Ascending aorta (tissue), 2 donors: ENCODE measurements at regions not wholly inside any gene's neighbourhood (a gene's known extent, or its start where the extent isn't known, plus 50 kb on each side); places are given as distances from the start of the nearest gene placed in this dataset.

Source experiments
- DNase-seq, 2 donors: peaks; one replicate each; pipeline ENCODE4 v3.0.0-alpha.2; 2019; ENCODE audit warnings: low spot score in 2 of 2
- H3K27ac ChIP-seq, 2 donors: fragments of 200-600 bp; sonication (generic); one replicate each; pipeline ENCODE4 v1.5.1; 2016 to 2017; ENCODE audit warnings: mild to moderate bottlenecking in 1 of 2
- H3K27me3 ChIP-seq: fragments of 200-600 bp; sonication (generic); one replicate; pipeline ENCODE4 v1.5.1; 2017
- H3K36me3 ChIP-seq, 2 donors: fragments of 200-600 bp; sonication (generic); one replicate each; pipeline ENCODE4 v1.5.1; 2016
- H3K4me1 ChIP-seq, 2 donors: fragments of 200-600 bp; sonication (generic); one replicate each; pipeline ENCODE4 v1.5.1; 2016 to 2017; ENCODE audit warnings: mild to moderate bottlenecking in 1 of 2
- H3K4me3 ChIP-seq, 2 donors: fragments of 200-600 bp; sonication (generic); one replicate each; pipeline ENCODE4 v1.5.1; 2016 to 2017; ENCODE audit warnings: mild to moderate bottlenecking in 1 of 2
- H3K9me3 ChIP-seq, 2 donors: fragments of 200-600 bp; sonication (generic); one replicate each; pipeline ENCODE4 v1.5.1; 2016
- intact Hi-C: fragments of 100-400 bp; cut with DNase I; formaldehyde crosslinking; loops from one replicate; pipeline ENCODE4 v1.15.1; 2023
- TF ChIP-seq, protein P1 (sequence below), 3 experiments: fragments of 200-600 bp in 2 of 3; fragments of 450-650 bp in 1 of 3; sonication (generic) in 2 of 3; IDR thresholded peaks; one replicate each; pipeline ENCODE4 v1.5.1; 2016 to 2019; ENCODE audit warnings: antibody characterized with exemption in 3 of 3, mild to moderate bottlenecking in 1 of 3, moderate library complexity in 1 of 3

DNA sequence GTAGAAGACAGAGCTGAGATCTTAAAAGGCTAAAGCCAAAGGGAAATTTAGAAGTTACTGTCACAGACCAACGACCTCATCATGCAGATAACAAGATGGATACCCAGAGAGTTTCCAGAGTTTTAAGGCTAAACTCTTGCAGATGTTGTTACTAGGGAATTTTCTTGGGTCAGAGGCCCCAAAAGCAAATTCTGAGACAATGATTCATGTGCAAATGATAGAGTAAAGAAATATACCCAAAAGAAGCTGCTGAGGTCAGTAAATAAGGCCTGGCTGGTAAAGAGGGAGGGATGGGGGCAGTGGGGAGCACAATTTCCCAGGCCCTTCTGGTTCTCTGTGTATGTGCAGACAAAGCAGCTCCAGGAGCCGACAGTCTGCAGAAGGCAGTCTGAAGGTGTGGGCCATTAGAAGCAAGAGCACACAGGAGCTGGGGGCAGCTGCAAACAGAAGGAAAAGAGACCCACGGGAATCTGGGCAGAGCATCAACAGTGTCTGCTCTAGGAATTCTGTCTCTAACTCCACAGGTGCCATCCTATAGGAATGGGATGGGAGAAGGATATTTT lies 330.8 kb downstream of the TBC1D4 start:
- Histone ChIP-seq H3K36me3 (no peaks in the 10 kb centered on the region), H3K27ac (no peak overlapping the region)
- TF ChIP-seq, protein P1, sequence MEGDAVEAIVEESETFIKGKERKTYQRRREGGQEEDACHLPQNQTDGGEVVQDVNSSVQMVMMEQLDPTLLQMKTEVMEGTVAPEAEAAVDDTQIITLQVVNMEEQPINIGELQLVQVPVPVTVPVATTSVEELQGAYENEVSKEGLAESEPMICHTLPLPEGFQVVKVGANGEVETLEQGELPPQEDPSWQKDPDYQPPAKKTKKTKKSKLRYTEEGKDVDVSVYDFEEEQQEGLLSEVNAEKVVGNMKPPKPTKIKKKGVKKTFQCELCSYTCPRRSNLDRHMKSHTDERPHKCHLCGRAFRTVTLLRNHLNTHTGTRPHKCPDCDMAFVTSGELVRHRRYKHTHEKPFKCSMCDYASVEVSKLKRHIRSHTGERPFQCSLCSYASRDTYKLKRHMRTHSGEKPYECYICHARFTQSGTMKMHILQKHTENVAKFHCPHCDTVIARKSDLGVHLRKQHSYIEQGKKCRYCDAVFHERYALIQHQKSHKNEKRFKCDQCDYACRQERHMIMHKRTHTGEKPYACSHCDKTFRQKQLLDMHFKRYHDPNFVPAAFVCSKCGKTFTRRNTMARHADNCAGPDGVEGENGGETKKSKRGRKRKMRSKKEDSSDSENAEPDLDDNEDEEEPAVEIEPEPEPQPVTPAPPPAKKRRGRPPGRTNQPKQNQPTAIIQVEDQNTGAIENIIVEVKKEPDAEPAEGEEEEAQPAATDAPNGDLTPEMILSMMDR (IDR thresholded peaks at IDR 0.05), result no peak

DNA sequence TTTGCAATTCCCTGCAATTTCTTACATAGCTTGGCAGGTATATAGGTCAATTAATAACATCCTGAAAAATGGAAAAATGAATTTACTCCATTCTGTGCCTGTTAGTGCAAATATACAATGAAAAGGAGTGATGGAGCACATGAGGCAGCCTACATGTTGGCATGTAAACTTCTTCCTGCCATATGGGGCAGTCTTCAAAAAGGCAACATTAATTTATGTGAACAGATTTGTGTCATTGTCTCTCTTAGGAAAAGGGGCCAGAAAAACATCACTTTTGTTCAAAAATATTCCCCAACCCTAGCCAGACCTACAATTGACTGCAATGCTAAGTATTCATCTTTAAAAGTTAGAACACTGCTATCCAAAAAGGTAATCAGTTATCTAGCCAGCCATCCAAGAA lies 332.2 kb downstream of the TBC1D4 start:
- H3K36me3 ChIP-seq, result no peaks in the 10 kb centered on the region
- no peaks in the 10 kb centered on the region for H3K9me3 ChIP-seq
- no peak for DNase-seq
- no peaks in the 10 kb centered on the region for H3K4me1 ChIP-seq
- TF ChIP-seq, protein P1 (IDR thresholded peaks at IDR 0.05), result no peak
- intact Hi-C loops, result no loop called here
- H3K27ac ChIP-seq, result no peak overlapping the region
- H3K4me3 ChIP-seq, result no peak overlapping the region
- H3K27me3 ChIP-seq, result no peaks in the 10 kb centered on the region

More for the DNA sequence above, 330.8 kb downstream of the TBC1D4 start:
- no peak for DNase-seq
- no peak overlapping the region for H3K4me3 ChIP-seq
- no peaks in the 10 kb centered on the region for H3K9me3 ChIP-seq
- H3K27me3 ChIP-seq, result no peaks in the 10 kb centered on the region
- intact Hi-C loops, result no loop called here
- H3K4me1 ChIP-seq, result no peaks in the 10 kb centered on the region

DNA sequence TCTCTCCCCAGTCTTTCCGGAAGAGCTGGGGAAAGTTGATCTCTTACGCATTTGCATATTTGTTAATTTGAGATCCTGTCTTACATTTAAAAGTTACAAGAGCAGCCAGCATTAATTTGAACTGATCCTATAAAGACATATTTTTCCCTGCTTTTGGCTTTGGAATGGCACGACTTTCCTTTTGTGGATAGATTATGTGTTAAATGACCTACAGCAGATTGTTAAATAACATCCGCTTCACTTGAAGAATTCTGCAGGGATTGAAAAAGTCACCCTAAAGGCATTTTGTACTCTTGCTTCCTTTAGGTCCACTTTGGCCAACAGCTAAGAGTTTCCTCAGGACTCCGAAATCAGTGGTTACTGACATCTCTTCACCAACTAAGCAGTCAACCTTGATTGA lies 334.0 kb downstream of the TBC1D4 start:
- no peaks in the 10 kb centered on the region for H3K4me1 ChIP-seq
- no peaks in the 10 kb centered on the region for H3K36me3 ChIP-seq
- TF ChIP-seq, protein P1 (IDR thresholded peaks at IDR 0.05), result no peak
- no peak overlapping the region for H3K4me3 ChIP-seq
- H3K9me3 ChIP-seq, result no peaks in the 10 kb centered on the region
- DNase-seq, result no peak
- H3K27me3 ChIP-seq, result no peaks in the 10 kb centered on the region
- intact Hi-C loops, result no loop called here
- no peak overlapping the region for H3K27ac ChIP-seq

DNA sequence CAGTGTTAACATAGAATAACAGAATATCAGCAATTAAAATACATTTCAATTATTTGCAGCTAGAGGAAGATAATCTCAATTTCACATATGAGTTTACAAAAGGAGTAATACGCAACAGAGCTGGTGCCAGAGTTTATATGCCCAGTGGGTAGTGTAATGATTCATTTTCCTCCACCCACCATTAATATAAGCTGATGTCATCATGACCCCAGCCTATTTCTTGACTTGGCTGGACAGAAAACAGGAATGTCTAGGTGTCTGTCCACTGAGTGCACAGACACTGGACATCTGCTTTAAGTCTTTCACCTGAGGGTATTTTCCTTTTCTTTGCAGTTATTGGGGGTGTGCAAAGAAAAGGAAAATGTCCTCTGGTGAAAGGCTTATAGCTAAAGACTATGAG lies 335.5 kb downstream of the TBC1D4 start:
- TF ChIP-seq, protein P1 (IDR thresholded peaks at IDR 0.05), result no peak
- Histone ChIP-seq H3K4me1 (no peaks in the 10 kb centered on the region), H3K4me3 (no peak overlapping the region), H3K27ac (no peak overlapping the region), H3K9me3 (no peaks in the 10 kb centered on the region), H3K36me3 (no peaks in the 10 kb centered on the region), H3K27me3 (no peaks in the 10 kb centered on the region)
- intact Hi-C loops, result no loop called here
- DNase-seq, result no peak

DNA sequence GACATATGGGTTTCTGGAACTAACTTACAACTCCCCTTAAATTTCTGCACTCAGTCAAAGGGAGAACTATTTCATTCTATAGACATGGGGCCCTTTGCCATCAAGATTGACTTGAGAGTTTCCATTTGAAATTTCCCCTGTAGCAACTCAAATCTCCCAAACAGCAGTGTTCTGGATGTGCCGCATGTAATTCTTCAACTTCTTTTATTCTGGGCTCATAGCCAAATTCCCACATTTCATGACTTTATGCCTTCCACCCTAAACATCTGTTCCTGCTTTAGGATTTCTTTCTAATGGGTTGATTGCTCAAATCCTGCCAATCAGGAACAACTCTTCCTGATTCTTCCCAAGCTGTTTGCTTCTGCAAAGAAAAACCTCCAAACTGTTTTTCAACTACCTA lies 336.0 kb downstream of the TBC1D4 start:
- TF ChIP-seq, protein P1 (IDR thresholded peaks at IDR 0.05), result no peak

DNA sequence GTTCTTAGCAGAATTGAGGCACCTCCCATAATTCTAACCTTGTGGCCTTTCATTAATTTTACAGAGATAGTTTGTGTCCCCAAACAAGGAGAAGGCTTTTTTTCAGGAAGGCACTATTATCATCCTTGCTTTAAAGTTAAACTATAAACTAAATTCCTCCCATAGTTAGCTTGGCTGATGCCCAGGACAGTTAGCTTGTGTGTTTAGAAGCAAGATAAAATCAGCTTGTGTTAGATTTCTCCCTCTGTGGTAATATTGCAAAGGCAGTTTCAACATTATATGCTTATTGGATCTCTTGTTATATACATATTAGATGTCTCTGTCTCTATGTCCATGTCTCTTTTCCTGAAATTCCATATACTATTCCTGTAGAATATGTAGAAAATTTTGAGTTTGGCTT lies 342.7 kb downstream of the TBC1D4 start:
- Histone ChIP-seq H3K4me1 (no peaks in the 10 kb centered on the region), H3K4me3 (no peak overlapping the region), H3K27ac (no peak overlapping the region), H3K36me3 (no peaks in the 10 kb centered on the region), H3K27me3 (no peaks in the 10 kb centered on the region), H3K9me3 (peaks cover 0 to 7% of the 10 kb centered on the region in 2 donors)
- no peak for DNase-seq
- TF ChIP-seq, protein P1 (IDR thresholded peaks at IDR 0.05), result no peak
- intact Hi-C loops, result no loop called here

More for the DNA sequence above, 336.0 kb downstream of the TBC1D4 start:
- intact Hi-C loops, result no loop called here
- Histone ChIP-seq H3K9me3 (no peaks in the 10 kb centered on the region), H3K36me3 (no peaks in the 10 kb centered on the region), H3K27me3 (no peaks in the 10 kb centered on the region), H3K4me3 (no peak overlapping the region), H3K4me1 (no peaks in the 10 kb centered on the region), H3K27ac (no peak overlapping the region)
- no peak for DNase-seq
